ENCODE measurements at regions not wholly inside any gene's neighbourhood (a gene's known extent, or its start where the extent isn't known, plus 50 kb on each side); places are given as distances from the start of the nearest gene placed in this dataset.

DNA sequence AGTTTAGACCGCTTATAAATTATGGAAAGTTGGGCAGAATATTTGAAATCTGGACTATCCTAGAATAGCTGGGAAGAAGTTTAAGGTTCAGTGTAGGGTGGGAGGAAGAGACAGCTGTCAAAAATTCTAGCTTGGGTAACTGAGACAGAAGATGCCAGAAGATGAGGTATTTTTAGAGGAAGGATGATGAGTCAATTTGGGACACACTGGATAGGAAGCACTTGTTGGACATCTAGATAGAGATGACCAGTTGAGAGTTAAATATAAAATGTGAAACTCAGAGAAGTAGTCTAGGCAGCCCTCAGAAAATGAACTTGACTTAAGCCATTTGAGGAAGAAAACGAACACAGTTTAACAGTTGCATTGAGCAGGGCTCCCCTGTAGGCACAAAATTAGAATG is 137.9 kb upstream of the MAP9 start:
- DNase-seq (ENCODE audit: low read depth): no peak

- DNase-seq (ENCODE audit: low read depth): no peak
Observed at GRCh38 chr4:155512817-155513216, 136.1 kb upstream of the MAP9 start.

GRCh38 chr4:155512046-155512445 is 135.3 kb upstream of the MAP9 start:
- DNase-seq (ENCODE audit: low read depth): no peak

GRCh38 chr4:155510771-155511170 is 134.0 kb upstream of the MAP9 start:
- DNase-seq (ENCODE audit: low read depth): no peak

GRCh38 chr4:155509555-155509954 is 132.8 kb upstream of the MAP9 start:
- DNase-seq (ENCODE audit: low read depth): no peak

DNA sequence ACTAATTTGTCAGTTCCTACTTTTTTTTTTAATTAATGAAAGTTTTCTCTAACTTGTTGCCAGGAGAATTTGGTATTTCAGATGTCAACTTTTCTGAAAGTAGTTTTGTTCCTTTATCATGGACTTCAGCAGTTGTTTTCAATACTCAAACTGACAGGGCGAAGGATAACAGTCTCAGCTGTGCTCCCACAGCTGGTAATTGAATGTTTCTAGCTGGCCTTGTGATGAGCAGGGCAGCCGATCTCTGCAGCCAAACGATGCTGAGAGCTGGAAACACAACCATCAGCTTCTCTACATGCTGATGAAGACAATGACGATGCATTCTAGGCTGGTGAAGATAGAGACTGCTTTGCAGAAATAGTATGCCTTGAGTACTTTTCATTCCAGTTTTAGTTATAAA is 130.0 kb upstream of the MAP9 start:
- DNase-seq (ENCODE audit: low read depth): no peak

DNA sequence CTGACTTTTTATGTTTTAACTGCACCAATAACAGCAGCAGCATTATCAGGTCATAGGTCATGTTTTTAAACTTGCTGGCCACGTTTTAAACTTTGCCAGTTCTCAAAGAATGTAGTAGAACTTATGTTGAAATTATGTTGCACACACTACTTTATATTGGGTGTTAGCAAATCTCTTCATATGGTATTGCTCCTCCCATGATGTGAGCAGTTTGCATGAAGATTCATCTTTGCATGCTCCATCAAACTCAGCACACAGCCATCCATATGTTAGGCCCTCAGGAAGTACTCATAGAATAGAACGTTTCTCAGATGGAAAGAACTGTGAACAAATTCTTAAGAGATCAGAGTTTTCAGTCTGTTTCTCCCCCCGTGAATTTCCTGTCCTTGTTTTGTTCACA is 128.6 kb upstream of the MAP9 start:
- no peak for DNase-seq (ENCODE audit: low read depth)

DNA sequence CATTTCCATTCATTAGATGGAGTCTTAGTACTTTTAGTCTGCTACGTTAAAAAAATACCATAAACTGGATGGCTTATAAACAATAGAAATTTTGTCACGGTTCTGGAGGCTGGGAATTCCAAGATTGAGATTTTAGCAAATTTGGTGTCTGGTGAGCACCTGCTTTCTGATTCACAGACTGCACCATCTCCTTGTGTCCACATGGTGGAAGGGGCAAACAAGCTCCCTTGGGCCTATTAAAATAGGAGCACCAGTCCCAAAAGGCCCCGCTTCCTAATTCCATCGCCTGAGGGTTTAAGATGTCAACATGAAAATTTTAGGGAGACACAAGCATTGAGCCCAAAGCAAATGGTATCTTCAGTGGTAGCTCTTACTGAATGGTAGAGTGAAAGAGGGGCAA is 120.5 kb upstream of the MAP9 start:
- no peak for DNase-seq (ENCODE audit: low read depth)

DNA sequence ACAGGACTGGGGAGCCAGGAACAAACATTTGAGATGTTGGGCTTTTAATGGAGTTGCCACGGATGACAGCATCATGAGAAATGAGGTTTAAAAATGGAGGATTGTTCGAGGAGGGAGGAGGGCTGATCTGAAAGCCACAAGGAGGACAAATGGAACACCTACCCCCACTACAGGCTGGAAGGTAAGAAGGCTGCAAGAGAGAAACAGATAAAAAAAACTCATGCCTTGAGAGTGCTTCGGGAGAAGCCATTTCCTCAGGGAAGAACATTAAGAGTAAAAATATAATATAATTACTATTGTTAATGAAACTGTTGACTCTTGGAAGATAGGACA is 119.5 kb upstream of the MAP9 start:
- DNase-seq (ENCODE audit: low read depth): no peak

GRCh38 chr4:155495572-155496293 is 119.0 kb upstream of the MAP9 start:
- DNase-seq (ENCODE audit: low read depth): no peak

GRCh38 chr4:155494037-155494718 is 117.4 kb upstream of the MAP9 start:
- no peak for DNase-seq (ENCODE audit: low read depth)

DNA sequence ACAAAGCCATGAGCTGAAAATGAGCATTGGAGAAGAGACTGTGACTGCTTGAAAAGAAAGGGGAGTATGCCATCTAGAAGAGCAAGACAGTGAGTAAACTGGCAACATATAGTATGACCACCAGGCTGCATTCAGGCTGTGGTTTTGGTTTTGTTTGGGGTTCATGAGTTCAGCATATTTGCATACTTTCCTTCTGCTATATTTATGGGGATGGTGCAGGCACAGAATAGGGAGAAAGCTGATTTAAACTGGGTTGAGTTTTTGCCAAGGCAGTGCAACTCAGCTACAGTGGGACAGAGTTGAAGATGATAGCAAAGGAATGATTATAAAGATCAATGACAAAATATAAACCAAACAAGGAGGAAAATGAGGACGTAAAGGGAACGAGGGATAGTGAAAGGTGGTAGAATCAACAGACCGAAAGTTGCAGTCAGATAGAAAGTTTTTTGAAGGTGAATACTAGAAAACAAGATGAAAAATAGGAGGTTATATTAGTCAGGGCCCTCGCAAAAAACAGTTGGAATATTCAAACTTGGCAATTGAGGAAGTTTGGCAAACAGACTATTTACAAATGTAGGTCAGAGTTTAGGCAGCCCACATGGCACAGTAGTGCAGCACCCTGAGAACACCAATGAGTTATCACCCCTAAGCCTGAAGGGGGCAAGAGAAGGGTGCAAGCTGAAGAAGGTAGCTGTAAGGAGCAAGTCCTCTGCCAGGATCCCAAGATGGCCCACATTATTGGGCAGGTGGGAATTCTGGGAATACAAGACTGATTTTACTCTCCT is 114.8 kb upstream of the MAP9 start:
- DNase-seq (ENCODE audit: low read depth): no peak

GRCh38 chr4:155489271-155489670 is 112.5 kb upstream of the MAP9 start:
- DNase-seq (ENCODE audit: low read depth): no peak

GRCh38 chr4:155488691-155489090 is 111.9 kb upstream of the MAP9 start:
- no peak for DNase-seq (ENCODE audit: low read depth)

DNA sequence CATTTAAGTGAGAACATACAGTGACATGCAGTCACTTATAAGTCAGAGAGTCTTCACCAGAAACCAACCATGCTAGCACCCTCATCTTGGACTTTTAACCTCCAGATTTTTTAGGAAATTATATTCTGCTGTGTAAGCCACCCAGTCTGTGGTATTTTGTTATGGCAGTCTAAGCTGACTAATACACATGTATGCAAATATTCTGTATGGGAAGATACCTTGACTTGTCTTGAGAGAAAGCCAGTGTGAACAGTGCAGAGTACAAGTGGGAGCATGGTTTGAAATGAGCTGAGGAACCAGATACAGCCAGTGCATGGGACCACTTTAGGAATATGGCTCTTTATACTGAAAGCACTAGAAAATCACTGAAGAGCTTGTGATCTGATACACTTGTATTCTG is 110.4 kb upstream of the MAP9 start:
- DNase-seq (ENCODE audit: low read depth): no peak

- no peak for DNase-seq (ENCODE audit: low read depth)
Observed at GRCh38 chr4:155481150-155481549, 104.4 kb upstream of the MAP9 start.

GRCh38 chr4:155479835-155480234 is 103.1 kb upstream of the MAP9 start:
- no peak for DNase-seq (ENCODE audit: low read depth)

- DNase-seq (ENCODE audit: low read depth): no peak
Observed at GRCh38 chr4:155478336-155478835, 101.6 kb upstream of the MAP9 start.

DNA sequence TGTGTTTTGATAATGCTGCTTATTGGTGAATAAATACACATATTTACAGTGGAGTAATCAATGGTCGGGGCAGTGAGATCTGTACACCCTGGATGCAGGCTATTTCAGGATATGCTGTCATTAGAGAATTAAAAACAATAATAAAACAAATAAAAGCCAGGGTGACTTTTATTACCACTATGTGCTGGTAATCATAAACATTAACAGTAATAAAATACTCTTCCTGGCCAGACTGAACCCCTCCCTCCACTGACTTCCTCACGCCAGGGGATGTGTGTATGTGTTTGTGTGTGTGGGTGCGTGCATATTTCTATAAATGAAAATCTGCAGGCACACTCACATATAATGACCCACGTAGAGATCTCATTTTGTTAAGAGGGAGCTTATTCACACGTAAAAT is 98.0 kb upstream of the MAP9 start:
- no peak for DNase-seq (ENCODE audit: low read depth)

GRCh38 chr4:155473420-155474095 is 96.8 kb upstream of the MAP9 start:
- no peak for DNase-seq (ENCODE audit: low read depth)

DNA sequence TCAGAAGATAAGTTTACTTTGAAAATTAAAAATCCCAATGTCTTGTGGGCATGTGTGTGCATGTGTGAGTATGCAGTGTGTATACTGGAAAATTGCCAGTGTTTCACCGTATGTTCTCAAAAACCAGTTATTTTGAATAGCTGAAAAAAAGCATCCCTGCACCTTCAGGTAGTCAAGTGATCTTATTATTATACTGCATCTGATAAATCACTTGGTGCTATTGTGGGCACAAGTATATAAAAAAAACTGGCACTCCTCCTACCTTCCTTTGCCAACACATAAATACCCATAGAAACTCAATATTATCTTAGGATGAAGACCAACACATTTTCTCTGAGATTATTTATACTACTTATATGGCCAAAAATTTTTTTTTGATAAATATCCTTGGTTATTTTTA is 91.5 kb upstream of the MAP9 start:
- DNase-seq (ENCODE audit: low read depth): no peak

- DNase-seq (ENCODE audit: low read depth): no peak
Observed at GRCh38 chr4:155450676-155451075, 73.9 kb upstream of the MAP9 start.

DNA sequence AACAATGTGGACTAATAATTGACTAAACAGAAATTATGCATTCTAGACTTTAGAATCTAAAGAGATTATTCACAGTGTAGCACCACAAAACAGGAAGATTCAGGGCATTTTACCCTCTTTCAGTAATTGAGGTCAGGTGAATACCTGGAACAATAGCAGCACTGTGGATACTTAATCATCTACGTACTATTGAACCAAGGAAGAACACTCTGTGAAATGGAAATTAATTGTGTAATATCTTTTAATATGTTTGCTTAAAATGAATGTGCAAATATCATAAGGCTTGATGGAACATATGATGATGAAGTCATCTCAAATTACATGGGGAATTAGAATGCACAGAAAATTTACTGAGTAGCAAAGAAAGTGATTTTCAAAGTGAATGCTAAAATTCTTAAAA is 68.5 kb upstream of the MAP9 start:
- DNase-seq (ENCODE audit: low read depth): no peak

Data from T-helper 22 cell (primary cell).